ENCODE measurements at regions not wholly inside any gene's neighbourhood (a gene's known extent, or its start where the extent isn't known, plus 50 kb on each side); places are given as distances from the start of the nearest gene placed in this dataset.

- TF ChIP-seq POLR2AphosphoS5 (IDR thresholded peaks at IDR 0.05; ENCODE audit: low read depth, low read length), result no peak
- TF ChIP-seq POLR2A (IDR thresholded peaks at IDR 0.05; ENCODE audit: low read depth, low read length), result no peak
These were observed 117.9 kb downstream of the EFNB2 start for GRCh38 chr13:106417467-106418110.

Data from GM12892 (cell line).